Astrocyte of the cerebellum (primary cell): ENCODE measurements at regions not wholly inside any gene's neighbourhood (a gene's known extent, or its start where the extent isn't known, plus 50 kb on each side); places are given as distances from the start of the nearest gene placed in this dataset.

ENCODE experiments used
- DNase-seq: peaks from one replicate; pipeline ENCODE4 v3.0.0-alpha.2; 2011; ENCODE audit warnings: low read depth
- H3K4me3 ChIP-seq: 2 replicates; pipeline ENCODE4 v1.5.1; 2011; ENCODE audit warnings: mild to moderate bottlenecking, low read depth, low read length, moderate library complexity
- in situ Hi-C: cut with HindIII; loops from 2 replicates; pipeline ENCODE4 v1.10.0; 2017; ENCODE audit warnings: low sequenced_read_pairs
- TF ChIP-seq, protein P1 (sequence below): IDR thresholded peaks from 2 replicates; pipeline ENCODE4 v1.5.1; 2012; ENCODE audit warnings: low read length, low read depth, moderate library complexity, mild to moderate bottlenecking; ENCODE audit errors: missing control alignments

DNA sequence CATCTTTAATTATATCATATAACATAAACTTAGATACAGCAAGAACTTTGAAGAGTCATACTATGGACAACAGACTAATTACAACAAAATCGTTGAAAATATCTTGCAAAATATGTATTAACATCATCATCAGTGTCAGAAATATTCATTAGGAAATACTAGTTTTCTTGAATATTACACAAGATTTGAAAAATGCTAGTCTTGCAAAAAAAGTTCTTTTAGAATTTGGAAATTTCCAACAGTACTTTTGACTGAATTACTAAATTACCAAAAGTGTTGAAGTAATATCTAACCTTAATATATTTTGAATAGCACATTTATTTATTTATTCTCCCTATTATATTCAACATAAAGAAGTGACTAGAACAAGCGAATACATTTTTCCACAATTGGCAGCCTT lies 1224.8 kb upstream of the EYS start:
- no peak overlapping the region for H3K4me3 ChIP-seq
- in situ Hi-C loops, result no loop called here
- no peak for DNase-seq
- TF ChIP-seq, protein P1, sequence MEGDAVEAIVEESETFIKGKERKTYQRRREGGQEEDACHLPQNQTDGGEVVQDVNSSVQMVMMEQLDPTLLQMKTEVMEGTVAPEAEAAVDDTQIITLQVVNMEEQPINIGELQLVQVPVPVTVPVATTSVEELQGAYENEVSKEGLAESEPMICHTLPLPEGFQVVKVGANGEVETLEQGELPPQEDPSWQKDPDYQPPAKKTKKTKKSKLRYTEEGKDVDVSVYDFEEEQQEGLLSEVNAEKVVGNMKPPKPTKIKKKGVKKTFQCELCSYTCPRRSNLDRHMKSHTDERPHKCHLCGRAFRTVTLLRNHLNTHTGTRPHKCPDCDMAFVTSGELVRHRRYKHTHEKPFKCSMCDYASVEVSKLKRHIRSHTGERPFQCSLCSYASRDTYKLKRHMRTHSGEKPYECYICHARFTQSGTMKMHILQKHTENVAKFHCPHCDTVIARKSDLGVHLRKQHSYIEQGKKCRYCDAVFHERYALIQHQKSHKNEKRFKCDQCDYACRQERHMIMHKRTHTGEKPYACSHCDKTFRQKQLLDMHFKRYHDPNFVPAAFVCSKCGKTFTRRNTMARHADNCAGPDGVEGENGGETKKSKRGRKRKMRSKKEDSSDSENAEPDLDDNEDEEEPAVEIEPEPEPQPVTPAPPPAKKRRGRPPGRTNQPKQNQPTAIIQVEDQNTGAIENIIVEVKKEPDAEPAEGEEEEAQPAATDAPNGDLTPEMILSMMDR, result no peak

DNA sequence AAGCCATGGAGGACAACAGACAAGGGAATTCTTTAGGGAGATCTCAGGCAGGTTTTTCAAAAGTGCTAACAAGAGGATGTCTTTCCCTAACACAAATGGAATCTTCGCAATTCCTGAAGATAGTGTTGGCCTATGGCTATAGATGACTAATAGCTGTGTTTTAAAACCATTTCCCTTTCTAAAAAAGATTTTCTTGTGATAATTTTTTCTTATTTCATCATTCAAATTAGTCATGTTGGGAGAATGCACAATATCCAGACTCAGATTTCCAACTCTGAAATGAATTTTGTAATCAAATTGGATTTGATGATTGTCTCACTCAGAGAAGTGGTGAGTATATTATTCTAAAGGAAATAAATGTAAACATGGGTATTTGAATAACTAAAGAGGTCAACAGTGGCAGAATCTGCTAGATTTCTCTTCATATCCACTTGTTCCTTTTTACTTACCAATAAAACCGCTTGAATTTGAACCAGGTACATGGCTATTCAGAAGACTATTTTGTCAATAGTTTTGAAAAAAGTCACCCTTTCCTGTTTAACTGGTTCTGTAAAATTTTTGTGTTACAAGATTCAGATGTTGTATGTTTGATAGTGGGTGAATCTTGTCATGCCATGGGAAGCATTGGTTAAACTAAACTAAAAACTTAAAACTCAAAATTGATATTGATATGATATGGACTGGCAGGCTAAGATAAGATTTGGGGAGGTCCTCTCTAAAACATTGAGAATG lies 1223.7 kb upstream of the EYS start:
- TF ChIP-seq, protein P1, result no peak
- in situ Hi-C loops, result no loop called here
- no peak for DNase-seq
- no peak overlapping the region for H3K4me3 ChIP-seq

DNA sequence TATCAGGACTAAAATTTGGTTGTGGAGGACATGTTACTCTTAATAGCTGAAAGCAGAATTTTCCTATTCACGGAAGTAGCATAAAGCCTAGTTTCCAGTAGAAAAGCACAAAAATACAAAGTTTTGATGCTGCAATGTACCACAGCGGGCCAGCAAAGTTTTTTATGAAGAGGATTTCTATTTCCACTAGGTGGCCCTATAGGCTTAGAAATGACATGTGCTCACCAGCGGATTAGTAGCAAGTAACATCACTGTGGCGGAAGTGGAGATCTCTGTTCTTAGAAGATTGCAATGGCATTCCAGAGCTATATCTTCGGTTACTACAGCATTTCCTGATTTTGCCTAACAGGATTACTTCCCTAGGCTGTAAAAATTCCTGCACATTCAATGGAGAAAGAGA lies 1219.0 kb upstream of the EYS start:
- in situ Hi-C loops, result no loop called here
- no peak for DNase-seq
- TF ChIP-seq, protein P1, result no peak
- H3K4me3 ChIP-seq, result no peak overlapping the region

DNA sequence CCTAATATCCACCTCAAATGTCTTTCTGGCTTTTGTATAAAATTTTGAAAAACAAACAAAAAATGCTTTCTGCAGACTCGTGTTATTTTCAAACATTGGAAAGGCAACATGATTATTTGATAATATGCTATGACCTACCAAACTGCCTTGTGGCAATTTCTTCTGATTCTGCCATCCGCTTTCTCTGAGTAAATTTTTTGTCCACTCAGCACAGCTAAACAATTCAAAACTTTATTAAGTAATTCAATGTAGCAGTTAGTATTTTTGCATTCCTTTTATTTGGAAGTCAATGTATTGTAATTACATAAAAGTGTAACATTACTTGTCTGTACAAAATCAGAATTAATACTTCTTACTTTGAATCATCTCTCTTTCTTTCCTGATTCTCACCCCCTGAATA lies 1206.6 kb upstream of the EYS start:
- no peak overlapping the region for H3K4me3 ChIP-seq
- DNase-seq, result no peak
- TF ChIP-seq, protein P1, result no peak
- in situ Hi-C loops, result no loop called here

DNA sequence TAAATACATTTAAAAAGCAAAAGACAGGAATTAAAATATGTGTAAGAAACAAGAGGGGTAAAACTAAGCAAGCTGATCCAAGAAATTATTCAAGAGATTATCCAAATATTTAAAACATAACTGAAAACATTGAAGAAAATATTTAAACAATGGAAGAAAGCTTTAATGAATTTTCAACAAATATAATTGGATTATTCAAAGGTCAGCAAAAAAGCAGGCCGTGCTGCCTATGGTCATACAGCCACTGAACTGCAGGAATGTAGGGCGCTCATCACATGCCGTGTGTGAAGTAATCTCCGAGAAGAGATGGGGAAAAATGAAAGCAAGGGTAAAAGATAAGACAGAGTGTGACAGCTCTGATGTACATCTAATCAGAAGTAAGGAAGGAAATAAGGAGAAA lies 1195.4 kb upstream of the EYS start:
- DNase-seq, result no peak
- TF ChIP-seq, protein P1, result no peak
- no peak overlapping the region for H3K4me3 ChIP-seq
- in situ Hi-C loops, result no loop called here

DNA sequence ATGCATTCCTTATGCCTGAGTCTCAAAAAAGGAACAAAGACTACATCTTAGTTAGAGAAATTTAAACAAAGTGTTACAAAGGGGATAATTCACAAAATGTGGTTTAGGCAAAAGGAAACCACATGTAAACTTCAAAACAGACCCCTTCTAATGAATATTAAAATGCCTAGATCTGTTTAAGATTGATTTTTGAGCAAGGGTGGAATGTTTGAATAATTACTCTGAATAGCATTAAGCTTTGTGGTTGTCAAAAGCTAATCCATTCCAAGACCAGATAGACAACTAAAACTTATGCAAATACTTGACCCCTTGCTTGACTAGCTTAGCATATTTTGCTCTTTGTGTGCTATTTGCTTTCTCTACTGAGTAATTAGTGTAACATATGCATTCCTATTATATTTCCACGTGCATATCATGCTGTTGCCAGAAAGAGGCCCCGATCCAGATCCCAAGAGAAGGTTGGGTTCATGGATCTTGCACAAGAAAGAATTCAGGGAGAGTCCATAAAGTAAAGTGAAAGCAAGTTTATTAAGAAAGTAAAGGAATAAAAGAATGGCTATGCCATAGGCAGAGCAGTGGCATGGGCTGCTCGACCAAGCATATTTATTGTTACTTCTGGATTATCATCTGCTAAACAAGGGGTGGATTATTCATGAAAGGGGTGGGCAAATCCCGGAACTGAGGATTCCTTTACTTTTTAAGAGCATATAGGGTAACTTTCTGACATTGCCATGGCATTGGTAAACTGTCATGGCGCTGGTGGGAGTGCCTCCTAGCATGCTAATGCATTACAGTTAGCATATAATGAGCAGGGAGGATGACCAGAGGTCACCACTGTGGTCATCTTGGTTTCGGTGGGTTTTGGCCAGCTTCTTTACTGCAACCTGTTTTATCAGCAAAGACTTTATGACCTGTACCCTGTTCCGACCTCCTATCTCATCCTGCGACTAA lies 1193.4 kb upstream of the EYS start:
- H3K4me3 ChIP-seq, result no peak overlapping the region
- in situ Hi-C loops, result no loop called here
- TF ChIP-seq, protein P1, result no peak
- DNase-seq, result peak; percentile 67
